ENCODE measurements at regions not wholly inside any gene's neighbourhood (a gene's known extent, or its start where the extent isn't known, plus 50 kb on each side); places are given as distances from the start of the nearest gene placed in this dataset.
"Not testable (repeated sequence)": the region's sequence is repeated elsewhere in the genome, so short reads cannot be mapped to it uniquely, and the experiment has no call there.

DNA sequence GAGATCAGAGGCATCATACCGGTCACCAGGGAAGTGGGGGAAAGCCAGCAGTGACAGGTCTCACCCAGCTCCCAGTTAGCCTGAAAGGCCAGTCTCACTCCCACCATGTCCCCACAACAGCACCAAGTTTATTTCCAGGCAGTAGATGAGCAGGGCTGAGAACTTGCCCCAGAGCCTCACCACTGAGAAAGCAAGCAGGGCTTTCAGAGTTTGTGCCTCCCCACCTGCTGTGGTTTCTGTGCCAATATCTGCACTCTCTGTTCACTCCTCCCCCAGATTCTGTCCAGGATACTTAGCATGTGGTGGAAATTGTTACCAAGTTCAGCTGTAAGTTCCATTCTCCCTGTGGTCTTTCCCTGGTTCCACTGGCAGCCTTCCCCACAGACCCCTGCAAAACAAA lies 255.0 kb upstream of the HTR1E start:
- no peak overlapping the region for H2AFZ ChIP-seq (ENCODE audit: low read length)
- ATAC-seq (no peak), DNase-seq (ENCODE audit: low spot score) (no peak), FAIRE-seq (no peak)
- H3K9me3 ChIP-seq (ENCODE audit: low read length) = peaks cover 17% of the 10 kb centered on the region; the same call in 1 of the 2 replicates
- in situ Hi-C loops (cut with HindIII; ENCODE audit: extremely low pct_ligation_motif_present, low pct_unique_long_range_greater_than_20kb) = no loop called here
- intact Hi-C loops (cut with micrococcal nuclease; ENCODE audit: unreplicated experiment) = no loop called here
- ChIA-PET POLR2A (no interaction called here), CTCF (ENCODE audit: low intra/inter-chr PET ratio, low total read pairs) (no interaction called here)
- no peaks in the 10 kb centered on the region for H3K4me1 ChIP-seq (ENCODE audit: insufficient read depth, low read length)
- H3K4me3 ChIP-seq (replicated peaks in 1 of 3; ENCODE audit: insufficient read depth in 1 of 3, low read depth in 2 of 3, low read length in 3 of 3) = no peak overlapping the region
- no TSS peak for BruUV-seq (replicated peaks)
- H3K79me2 ChIP-seq (ENCODE audit: insufficient read depth, low read length) = no peaks in the 10 kb centered on the region
- no peak overlapping the region for H3K4me2 ChIP-seq (ENCODE audit: low read depth, low read length)
- H3K27ac ChIP-seq (ENCODE audit: extremely low read length, insufficient read depth, low read length) = no peak overlapping the region
- WGBS (ENCODE audit: low lambda C conversion rate) = 100% methylated on average over 1 of the region's 1 CpG
- H3K9ac ChIP-seq (ENCODE audit: insufficient read depth, low read depth, low read length) = no peak overlapping the region
- TF ChIP-seq IKZF4 (CRISPR knock-in tag; IDR thresholded peaks at IDR 0.05; ENCODE audit: borderline replicate concordance, low read depth, not compliant biosample characterization) = no peak
- TF ChIP-seq, protein P1, sequence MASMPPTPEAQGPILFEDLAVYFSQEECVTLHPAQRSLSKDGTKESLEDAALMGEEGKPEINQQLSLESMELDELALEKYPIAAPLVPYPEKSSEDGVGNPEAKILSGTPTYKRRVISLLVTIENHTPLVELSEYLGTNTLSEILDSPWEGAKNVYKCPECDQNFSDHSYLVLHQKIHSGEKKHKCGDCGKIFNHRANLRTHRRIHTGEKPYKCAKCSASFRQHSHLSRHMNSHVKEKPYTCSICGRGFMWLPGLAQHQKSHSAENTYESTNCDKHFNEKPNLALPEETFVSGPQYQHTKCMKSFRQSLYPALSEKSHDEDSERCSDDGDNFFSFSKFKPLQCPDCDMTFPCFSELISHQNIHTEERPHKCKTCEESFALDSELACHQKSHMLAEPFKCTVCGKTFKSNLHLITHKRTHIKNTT (CRISPR knock-in tag; IDR thresholded peaks at IDR 0.05) = no peak
- TF ChIP-seq, protein P2, sequence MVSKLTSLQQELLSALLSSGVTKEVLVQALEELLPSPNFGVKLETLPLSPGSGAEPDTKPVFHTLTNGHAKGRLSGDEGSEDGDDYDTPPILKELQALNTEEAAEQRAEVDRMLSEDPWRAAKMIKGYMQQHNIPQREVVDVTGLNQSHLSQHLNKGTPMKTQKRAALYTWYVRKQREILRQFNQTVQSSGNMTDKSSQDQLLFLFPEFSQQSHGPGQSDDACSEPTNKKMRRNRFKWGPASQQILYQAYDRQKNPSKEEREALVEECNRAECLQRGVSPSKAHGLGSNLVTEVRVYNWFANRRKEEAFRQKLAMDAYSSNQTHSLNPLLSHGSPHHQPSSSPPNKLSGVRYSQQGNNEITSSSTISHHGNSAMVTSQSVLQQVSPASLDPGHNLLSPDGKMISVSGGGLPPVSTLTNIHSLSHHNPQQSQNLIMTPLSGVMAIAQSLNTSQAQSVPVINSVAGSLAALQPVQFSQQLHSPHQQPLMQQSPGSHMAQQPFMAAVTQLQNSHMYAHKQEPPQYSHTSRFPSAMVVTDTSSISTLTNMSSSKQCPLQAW (CRISPR knock-in tag; IDR thresholded peaks at IDR 0.05) = no peak
- no peak for TF ChIP-seq ONECUT2 (CRISPR knock-in tag; IDR thresholded peaks at IDR 0.05)
- TF ChIP-seq HNRNPK (IDR thresholded peaks at IDR 0.05; ENCODE audit: low read depth, low read length, poor library complexity, severe bottlenecking) = no peak
- TF ChIP-seq, protein P3, sequence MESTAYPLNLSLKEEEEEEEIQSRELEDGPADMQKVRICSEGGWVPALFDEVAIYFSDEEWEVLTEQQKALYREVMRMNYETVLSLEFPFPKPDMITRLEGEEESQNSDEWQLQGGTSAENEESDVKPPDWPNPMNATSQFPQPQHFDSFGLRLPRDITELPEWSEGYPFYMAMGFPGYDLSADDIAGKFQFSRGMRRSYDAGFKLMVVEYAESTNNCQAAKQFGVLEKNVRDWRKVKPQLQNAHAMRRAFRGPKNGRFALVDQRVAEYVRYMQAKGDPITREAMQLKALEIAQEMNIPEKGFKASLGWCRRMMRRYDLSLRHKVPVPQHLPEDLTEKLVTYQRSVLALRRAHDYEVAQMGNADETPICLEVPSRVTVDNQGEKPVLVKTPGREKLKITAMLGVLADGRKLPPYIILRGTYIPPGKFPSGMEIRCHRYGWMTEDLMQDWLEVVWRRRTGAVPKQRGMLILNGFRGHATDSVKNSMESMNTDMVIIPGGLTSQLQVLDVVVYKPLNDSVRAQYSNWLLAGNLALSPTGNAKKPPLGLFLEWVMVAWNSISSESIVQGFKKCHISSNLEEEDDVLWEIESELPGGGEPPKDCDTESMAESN (CRISPR knock-in tag; conservative IDR thresholded peaks at IDR 0.05) = no peak
- TF ChIP-seq CAMTA2 (CRISPR knock-in tag; IDR thresholded peaks at IDR 0.05; ENCODE audit: borderline replicate concordance) = no peak
- TF ChIP-seq ZNF652 (CRISPR knock-in tag; IDR thresholded peaks at IDR 0.05; ENCODE audit: borderline replicate concordance, low read depth) = no peak
- no peak for TF ChIP-seq FOXK1 (CRISPR knock-in tag; IDR thresholded peaks at IDR 0.05; ENCODE audit: borderline replicate concordance, low read depth)
- no peaks in the 10 kb centered on the region for H3K27me3 ChIP-seq (ENCODE audit: control insufficient read depth in 1 of 2, insufficient read depth in 2 of 2, low read length in 2 of 2)
- no peaks in the 10 kb centered on the region for H3K36me3 ChIP-seq (replicated peaks in 1 of 2; ENCODE audit: control insufficient read depth in 1 of 2, insufficient read depth in 2 of 2, low read length in 2 of 2)
- H4K20me1 ChIP-seq (ENCODE audit: insufficient read depth, low read length) = no peaks in the 10 kb centered on the region

DNA sequence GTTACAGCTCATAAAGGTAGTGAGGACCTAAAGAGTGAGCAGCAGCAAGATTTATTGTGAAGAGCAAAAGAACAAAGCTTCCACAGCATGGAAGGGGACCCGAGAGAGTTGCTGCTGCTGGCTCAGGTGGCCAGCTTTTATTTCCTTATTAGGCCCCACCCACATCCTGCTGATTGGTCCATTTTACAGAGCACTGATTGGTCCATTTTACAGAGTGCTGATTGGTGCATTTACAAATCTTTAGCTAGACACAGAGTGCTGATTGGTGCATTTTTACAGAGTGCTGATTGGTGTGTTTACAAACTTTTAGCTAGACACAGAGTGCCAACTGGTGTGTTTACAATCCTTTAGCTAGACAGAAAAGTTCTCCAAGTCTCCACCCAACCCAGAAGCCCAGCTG lies 256.2 kb upstream of the HTR1E start:
- H3K9ac ChIP-seq (ENCODE audit: insufficient read depth, low read depth, low read length); FAIRE-seq; H3K79me2 ChIP-seq (ENCODE audit: insufficient read depth, low read length); H3K27ac ChIP-seq (ENCODE audit: extremely low read length, insufficient read depth, low read length); H3K4me3 ChIP-seq (replicated peaks in 1 of 3; ENCODE audit: insufficient read depth in 1 of 3, low read depth in 2 of 3, low read length in 3 of 3); H3K4me2 ChIP-seq (ENCODE audit: low read depth, low read length); POLR2A ChIA-PET; H3K4me1 ChIP-seq (ENCODE audit: insufficient read depth, low read length); CTCF ChIA-PET (ENCODE audit: low intra/inter-chr PET ratio, low total read pairs); DNase-seq (ENCODE audit: low spot score); H3K36me3 ChIP-seq (replicated peaks in 1 of 2; ENCODE audit: control insufficient read depth in 1 of 2, insufficient read depth in 2 of 2, low read length in 2 of 2); intact Hi-C loops (cut with micrococcal nuclease; ENCODE audit: unreplicated experiment); H3K27me3 ChIP-seq (ENCODE audit: control insufficient read depth in 1 of 2, insufficient read depth in 2 of 2, low read length in 2 of 2); H4K20me1 ChIP-seq (ENCODE audit: insufficient read depth, low read length); in situ Hi-C loops (cut with HindIII; ENCODE audit: extremely low pct_ligation_motif_present, low pct_unique_long_range_greater_than_20kb); H2AFZ ChIP-seq (ENCODE audit: low read length); ATAC-seq; BruUV-seq (replicated peaks): not testable (repeated sequence)
- 10% methylated on average over 1 of the region's 1 CpG for WGBS (ENCODE audit: low lambda C conversion rate)
- peaks cover 18% of the 10 kb centered on the region; the same call in 1 of the 2 replicates for H3K9me3 ChIP-seq (ENCODE audit: low read length)
